Activated naive CD4-positive, alpha-beta T cell treated with anti-CD3 and anti-CD28 coated beads, Interleukin-2, amount 10 ng/mL, durations not matched to agents 7 days and 5 days (primary cell): ENCODE measurements at regions not wholly inside any gene's neighbourhood (a gene's known extent, or its start where the extent isn't known, plus 50 kb on each side); places are given as distances from the start of the nearest gene placed in this dataset.
A peak's percentile ranks its signal among the peaks of the same experiment; 100 is the strongest.

Experiments
- CTCF ChIA-PET: fragments of 350-600 bp; sonication (Branson Sonifier 250); formaldehyde crosslinking; loops from one replicate; lab custom pipeline; 2021; ENCODE audit warnings: antibody characterized with exemption; lab: Charles Lee
- DNase-seq: peaks from one replicate; pipeline ENCODE4 v3.0.0-alpha.2; 2020
- H3K27ac Mint-ChIP-seq: one replicate; pipeline ENCODE4 v1.8.0; 2021; ENCODE audit warnings: mild to moderate bottlenecking, moderate library complexity, mixed read lengths
- H3K27me3 Mint-ChIP-seq: one replicate; pipeline ENCODE4 v1.8.0; 2021; ENCODE audit warnings: mild to moderate bottlenecking, mixed read lengths
- H3K36me3 Mint-ChIP-seq: one replicate; pipeline ENCODE4 v1.8.0; 2021; ENCODE audit warnings: mixed read lengths
- H3K4me1 Mint-ChIP-seq: one replicate; pipeline ENCODE4 v1.8.0; 2021; ENCODE audit warnings: mixed read lengths
- H3K4me3 Mint-ChIP-seq: one replicate; pipeline ENCODE4 v1.8.0; 2021; ENCODE audit warnings: mild to moderate bottlenecking, moderate library complexity, mixed read lengths
- H3K9me3 Mint-ChIP-seq: one replicate; pipeline ENCODE4 v1.8.0; 2021; ENCODE audit warnings: mixed read lengths

- no peak for DNase-seq
- CTCF ChIA-PET: no interaction called here
- H3K36me3 Mint-ChIP-seq: no peaks in the 10 kb centered on the region
- H3K27ac Mint-ChIP-seq: no peak overlapping the region
- no peaks in the 10 kb centered on the region for H3K9me3 Mint-ChIP-seq
- no peaks in the 10 kb centered on the region for H3K27me3 Mint-ChIP-seq
- H3K4me1 Mint-ChIP-seq: no peaks in the 10 kb centered on the region
- no peak overlapping the region for H3K4me3 Mint-ChIP-seq
These were observed 402.8 kb upstream of the PODXL start for GRCh38 chr7:131959106-131959812.

DNA sequence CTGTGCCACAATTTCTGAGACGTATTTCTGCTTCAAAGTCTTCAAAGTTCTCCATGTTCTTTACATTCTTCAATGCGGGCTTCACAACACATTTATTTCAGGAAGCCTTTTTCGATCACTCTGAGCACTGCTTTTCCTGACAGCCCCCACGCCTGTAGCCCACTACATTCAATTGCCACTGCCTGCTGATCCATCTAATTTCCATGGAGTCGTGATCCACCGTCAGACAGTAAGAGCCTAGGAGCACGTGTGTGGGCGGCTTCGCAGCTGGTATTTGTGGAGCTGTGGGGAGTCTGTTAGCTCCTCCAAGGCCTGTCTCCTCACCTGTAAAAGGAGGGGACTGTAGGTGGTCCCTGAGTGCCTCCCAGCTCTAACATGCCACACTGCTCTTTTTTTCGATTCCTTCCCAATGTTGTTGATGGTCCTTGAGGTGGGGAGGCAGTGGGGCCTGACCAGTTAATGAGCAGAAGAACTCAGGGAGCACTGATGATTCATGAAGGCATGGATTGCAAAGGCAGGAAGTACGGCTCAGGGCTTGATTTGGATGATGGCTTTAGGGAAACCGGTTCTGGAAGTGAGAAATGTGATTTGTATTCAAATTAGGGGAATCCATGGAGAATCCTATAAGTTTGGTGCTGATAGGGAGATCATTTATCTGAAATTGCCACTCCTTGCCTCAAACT, 401.1 kb upstream of the PODXL start:
- Mint-ChIP-seq H3K4me3 (no peak overlapping the region), H3K9me3 (no peaks in the 10 kb centered on the region)
- no peak for DNase-seq

DNA sequence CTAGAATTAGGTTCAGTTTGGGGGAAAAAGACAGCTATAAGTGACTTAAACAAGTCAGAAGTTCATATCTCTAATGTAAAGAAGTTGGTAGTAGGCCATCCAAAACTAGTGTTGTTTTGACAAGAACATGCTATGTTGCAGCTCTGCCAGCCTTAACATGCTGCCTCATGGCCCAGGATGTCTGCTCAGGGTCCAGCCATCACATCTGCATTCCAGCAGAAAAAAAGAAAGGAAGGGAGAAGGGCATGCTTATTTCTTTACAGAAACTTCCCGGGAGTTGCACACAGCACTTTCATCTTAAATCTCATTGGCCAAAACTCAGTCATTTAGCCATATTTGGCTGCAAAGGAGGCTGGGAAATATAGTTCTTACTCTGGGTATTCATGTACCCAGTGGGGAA, 400.4 kb upstream of the PODXL start:
- DNase-seq: no peak
- CTCF ChIA-PET: no interaction called here
- no peaks in the 10 kb centered on the region for H3K27me3 Mint-ChIP-seq
- no peak overlapping the region for H3K27ac Mint-ChIP-seq
- no peaks in the 10 kb centered on the region for H3K9me3 Mint-ChIP-seq
- H3K4me3 Mint-ChIP-seq: no peak overlapping the region
- no peaks in the 10 kb centered on the region for H3K4me1 Mint-ChIP-seq
- no peaks in the 10 kb centered on the region for H3K36me3 Mint-ChIP-seq

More for the DNA sequence above, 401.1 kb upstream of the PODXL start:
- H3K27me3 Mint-ChIP-seq: no peaks in the 10 kb centered on the region
- H3K36me3 Mint-ChIP-seq: no peaks in the 10 kb centered on the region
- no peak overlapping the region for H3K27ac Mint-ChIP-seq
- CTCF ChIA-PET: no interaction called here
- no peaks in the 10 kb centered on the region for H3K4me1 Mint-ChIP-seq

- Mint-ChIP-seq H3K36me3 (no peaks in the 10 kb centered on the region), H3K27me3 (no peaks in the 10 kb centered on the region), H3K9me3 (no peaks in the 10 kb centered on the region), H3K27ac (no peak overlapping the region), H3K4me1 (no peaks in the 10 kb centered on the region), H3K4me3 (no peak overlapping the region)
- no peak for DNase-seq
- CTCF ChIA-PET: interaction anchor here (1.0 kb wide), 1 partner anchor 10 kb away, joined by 3 read pairs; no protein-coding TSS in a partner anchor
These were observed 399.3 kb upstream of the PODXL start for GRCh38 chr7:131955679-131956078.

DNA sequence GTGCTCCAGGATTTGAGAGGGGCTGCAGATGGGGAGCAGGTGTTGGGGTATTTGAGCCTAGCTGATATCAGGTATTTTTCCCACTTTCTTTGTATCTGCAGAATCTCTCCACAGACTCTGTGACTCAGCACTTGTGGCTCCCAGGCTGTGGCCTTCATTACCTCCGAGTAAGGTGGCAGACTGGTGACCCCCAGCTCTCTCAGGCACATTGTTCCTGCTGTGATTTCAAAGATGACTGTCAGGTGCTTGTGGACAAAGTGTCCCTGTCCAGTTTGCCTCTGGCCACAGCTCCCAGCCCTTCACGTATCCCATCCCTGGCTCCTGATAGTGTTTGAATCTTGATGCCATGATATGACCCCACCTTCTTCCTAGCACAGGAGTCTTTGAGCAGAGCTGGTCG, 396.8 kb upstream of the PODXL start:
- Mint-ChIP-seq H3K9me3 (no peaks in the 10 kb centered on the region), H3K4me3 (no peak overlapping the region), H3K27ac (no peak overlapping the region), H3K27me3 (no peaks in the 10 kb centered on the region), H3K36me3 (no peaks in the 10 kb centered on the region), H3K4me1 (no peaks in the 10 kb centered on the region)
- CTCF ChIA-PET: no interaction called here
- no peak for DNase-seq

DNA sequence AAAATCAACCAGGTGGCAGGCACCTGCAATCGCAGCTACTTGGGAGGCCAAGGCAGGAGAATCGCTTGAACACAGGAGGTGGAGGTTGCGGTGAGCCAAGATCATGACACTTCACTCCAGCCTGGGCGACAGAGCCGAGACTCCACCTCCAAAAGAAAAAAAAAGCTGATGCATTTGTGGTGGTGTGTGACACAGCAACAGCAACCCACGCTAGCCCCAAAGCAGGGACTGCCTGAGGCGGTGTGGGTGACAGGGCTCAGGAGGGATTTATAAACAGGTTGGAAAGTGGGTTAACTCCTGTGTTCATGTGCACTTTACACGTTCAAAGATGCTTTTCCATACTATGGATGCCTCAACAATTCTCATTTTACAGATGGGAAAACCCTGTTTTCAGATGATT, 395.9 kb upstream of the PODXL start:
- Mint-ChIP-seq H3K27ac (no peak overlapping the region), H3K36me3 (no peaks in the 10 kb centered on the region), H3K4me3 (no peak overlapping the region), H3K4me1 (no peaks in the 10 kb centered on the region), H3K9me3 (no peaks in the 10 kb centered on the region), H3K27me3 (no peaks in the 10 kb centered on the region)
- no peak for DNase-seq
- CTCF ChIA-PET: no interaction called here

DNA sequence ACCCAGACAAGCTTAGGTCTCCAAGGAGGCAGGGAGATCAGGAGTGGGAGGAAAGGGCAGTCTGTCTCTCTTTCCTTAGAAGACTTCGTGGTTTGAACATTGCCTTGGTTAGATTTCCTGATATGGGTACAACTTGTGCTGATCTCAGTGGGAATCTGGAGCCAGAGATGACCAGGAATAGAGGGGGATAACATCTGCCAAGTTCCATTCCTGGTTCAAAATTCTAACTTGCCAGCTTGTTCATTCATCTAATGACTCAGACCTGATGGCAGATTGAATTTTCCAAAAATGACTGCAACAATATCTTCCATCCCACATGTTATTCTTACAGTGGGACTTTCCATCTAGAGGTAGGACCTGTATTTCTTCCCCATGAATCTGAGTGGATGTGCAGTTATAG, 394.3 kb upstream of the PODXL start:
- CTCF ChIA-PET: no interaction called here
- Mint-ChIP-seq H3K4me1 (no peaks in the 10 kb centered on the region), H3K4me3 (no peak overlapping the region), H3K27me3 (peaks cover 10% of the 10 kb centered on the region), H3K27ac (no peak overlapping the region), H3K9me3 (no peaks in the 10 kb centered on the region), H3K36me3 (no peaks in the 10 kb centered on the region)
- no peak for DNase-seq

DNA sequence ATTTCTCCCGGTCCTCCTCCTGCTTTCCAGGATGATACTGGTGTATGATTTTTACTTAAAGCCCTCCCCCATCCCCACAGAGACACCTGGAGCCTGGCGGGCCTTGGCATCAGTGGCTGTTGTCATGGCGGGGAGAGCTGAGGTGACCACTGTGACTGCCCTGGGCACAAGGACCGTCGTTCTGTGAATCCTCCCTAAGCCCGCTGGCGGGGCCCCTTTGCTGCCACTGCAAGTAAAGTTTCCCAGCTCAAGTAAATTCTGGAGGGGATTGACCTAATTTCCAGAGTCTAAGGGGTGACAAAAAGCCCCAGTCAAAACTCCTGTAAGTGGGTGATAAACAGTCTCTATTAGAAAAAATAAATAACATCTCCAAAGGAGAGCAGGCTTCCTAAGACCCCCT, 393.2 kb upstream of the PODXL start:
- Mint-ChIP-seq H3K27ac (no peak overlapping the region), H3K36me3 (no peaks in the 10 kb centered on the region), H3K4me1 (no peaks in the 10 kb centered on the region), H3K4me3 (no peak overlapping the region), H3K27me3 (peaks cover 21% of the 10 kb centered on the region), H3K9me3 (no peaks in the 10 kb centered on the region)
- CTCF ChIA-PET: interaction anchor here (0.9 kb wide), 1 partner anchor 631 kb away, joined by 3 read pairs; no protein-coding TSS in a partner anchor
- no peak for DNase-seq

DNA sequence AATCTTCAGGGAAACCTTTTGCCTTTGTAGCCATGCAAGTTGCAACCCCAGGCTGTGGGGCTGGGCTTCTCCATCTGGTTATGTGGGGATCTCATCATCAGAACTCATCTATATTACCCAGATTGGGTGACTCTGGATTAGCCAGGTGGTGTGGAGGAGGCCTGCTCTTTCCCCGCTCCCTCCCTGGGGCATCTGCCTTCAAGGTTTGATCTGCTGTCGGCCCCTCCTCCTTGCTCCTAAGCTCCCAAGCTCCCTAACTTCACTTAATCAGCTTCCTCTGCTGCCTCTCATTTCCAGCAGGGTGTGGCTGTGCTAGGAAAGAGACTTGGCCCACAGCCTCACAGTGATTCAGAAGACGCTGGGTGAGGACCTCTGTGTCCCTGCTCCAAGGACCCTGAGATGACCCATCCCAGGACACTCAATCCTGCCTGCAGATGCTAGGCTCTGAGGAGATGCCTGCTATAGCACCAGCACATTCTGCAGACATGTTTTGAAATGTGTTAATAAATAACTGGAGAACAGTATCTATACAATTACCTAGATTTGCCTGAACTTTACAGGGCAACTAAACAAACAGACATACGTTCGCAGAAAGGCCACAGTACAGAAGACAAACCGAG, 392.1 kb upstream of the PODXL start:
- Mint-ChIP-seq H3K4me3 (no peak overlapping the region), H3K36me3 (no peaks in the 10 kb centered on the region), H3K4me1 (no peaks in the 10 kb centered on the region), H3K27me3 (peaks cover 25% of the 10 kb centered on the region), H3K27ac (no peak overlapping the region), H3K9me3 (no peaks in the 10 kb centered on the region)
- no peak for DNase-seq
- CTCF ChIA-PET: no interaction called here

GRCh38 chr7:131947661-131948060, 391.2 kb upstream of the PODXL start:
- Mint-ChIP-seq H3K36me3 (no peaks in the 10 kb centered on the region), H3K27ac (no peak overlapping the region), H3K4me1 (no peaks in the 10 kb centered on the region), H3K9me3 (no peaks in the 10 kb centered on the region), H3K4me3 (no peak overlapping the region), H3K27me3 (peaks cover 29% of the 10 kb centered on the region)
- CTCF ChIA-PET: interaction anchor here (1.0 kb wide), 2 partner anchors 17 to 633 kb away, joined by 3 to 5 read pairs; no protein-coding TSS in a partner anchor
- DNase-seq: no peak

DNA sequence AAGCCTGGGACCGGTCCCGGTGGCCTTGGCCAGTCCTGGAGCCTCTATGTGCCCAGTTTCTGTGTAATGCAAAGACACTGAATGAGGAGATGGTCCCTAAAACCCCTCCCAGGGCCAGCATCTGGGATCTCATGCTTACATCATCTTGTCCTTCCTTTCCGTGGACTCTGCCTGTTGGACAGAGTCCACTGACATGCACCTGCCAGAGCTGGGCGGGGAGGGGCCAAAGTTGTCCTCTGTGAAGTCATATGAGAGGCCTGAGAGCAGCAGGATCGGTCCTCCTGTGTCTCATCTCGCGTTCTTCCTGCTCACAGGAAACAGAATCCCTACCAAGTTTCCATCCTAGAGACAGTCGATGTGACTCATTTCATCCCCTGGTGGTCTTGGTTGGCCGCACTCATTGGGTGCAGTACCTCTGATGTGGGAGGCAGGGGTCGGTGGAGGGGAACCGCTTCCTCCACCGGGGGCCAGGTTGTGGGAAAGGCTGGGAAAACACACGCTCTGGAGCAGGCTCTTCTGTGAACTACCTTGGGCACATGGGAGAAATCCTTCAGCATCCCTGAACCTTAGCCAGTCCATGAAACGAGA, 389.6 kb upstream of the PODXL start:
- peaks cover 29% of the 10 kb centered on the region for H3K27me3 Mint-ChIP-seq
- no peak for DNase-seq
- no peaks in the 10 kb centered on the region for H3K9me3 Mint-ChIP-seq
- no peak overlapping the region for H3K27ac Mint-ChIP-seq
- CTCF ChIA-PET: interaction anchor here (0.7 to 1.6 kb wide), 3 partner anchors 10 to 1489 kb away, joined by 3 to 6 read pairs (median 4); no protein-coding TSS in a partner anchor
- no peaks in the 10 kb centered on the region for H3K4me1 Mint-ChIP-seq
- H3K4me3 Mint-ChIP-seq: no peak overlapping the region
- no peaks in the 10 kb centered on the region for H3K36me3 Mint-ChIP-seq

DNA sequence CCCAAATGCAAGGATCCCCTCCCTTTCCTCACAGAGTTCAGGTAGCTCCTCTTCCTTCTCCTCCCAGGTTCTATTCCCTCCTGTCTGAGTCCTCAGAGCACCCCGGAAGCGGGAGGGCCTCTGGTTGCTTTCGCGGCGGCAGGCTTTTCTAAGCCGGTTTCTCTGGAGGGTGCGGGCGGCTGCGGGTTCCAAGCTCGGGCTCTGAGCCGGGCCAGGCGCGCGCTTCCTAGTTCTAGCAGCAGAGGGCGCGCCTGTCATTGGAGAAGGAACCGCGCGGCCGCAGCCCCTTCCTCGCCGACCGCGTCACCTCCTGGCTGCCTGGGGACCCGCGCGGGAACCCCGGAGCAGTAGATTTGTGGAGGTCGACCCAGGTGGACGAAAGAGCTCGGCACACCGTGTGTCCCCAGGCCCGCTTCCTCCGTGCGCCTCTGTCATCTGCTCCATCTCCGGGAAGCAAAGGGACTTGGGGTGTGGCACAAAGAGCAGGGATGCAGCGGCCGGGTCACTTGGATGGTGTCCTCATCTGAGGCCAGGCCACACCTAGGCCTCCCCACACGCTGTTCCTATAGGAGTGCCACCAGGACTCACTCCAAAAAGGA, 389.0 kb upstream of the PODXL start:
- no peaks in the 10 kb centered on the region for H3K9me3 Mint-ChIP-seq
- DNase-seq: peak; percentile 61
- no peak overlapping the region for H3K4me3 Mint-ChIP-seq
- H3K27ac Mint-ChIP-seq: no peak overlapping the region
- CTCF ChIA-PET: interaction anchor here (0.6 to 1.6 kb wide), 7 partner anchors 10 to 1490 kb away, joined by 3 to 10 read pairs (median 3); no protein-coding TSS in a partner anchor
- H3K36me3 Mint-ChIP-seq: no peaks in the 10 kb centered on the region
- H3K4me1 Mint-ChIP-seq: no peaks in the 10 kb centered on the region
- peaks cover 29% of the 10 kb centered on the region for H3K27me3 Mint-ChIP-seq

GRCh38 chr7:131944556-131945069, 388.2 kb upstream of the PODXL start:
- Mint-ChIP-seq H3K27ac (no peak overlapping the region), H3K9me3 (no peaks in the 10 kb centered on the region), H3K4me3 (no peak overlapping the region), H3K27me3 (peaks cover 29% of the 10 kb centered on the region), H3K36me3 (no peaks in the 10 kb centered on the region), H3K4me1 (no peaks in the 10 kb centered on the region)
- CTCF ChIA-PET: interaction anchor here (0.8 to 1.6 kb wide), 4 partner anchors 11 to 636 kb away, joined by 3 to 10 read pairs (median 4); no protein-coding TSS in a partner anchor
- DNase-seq: no peak

DNA sequence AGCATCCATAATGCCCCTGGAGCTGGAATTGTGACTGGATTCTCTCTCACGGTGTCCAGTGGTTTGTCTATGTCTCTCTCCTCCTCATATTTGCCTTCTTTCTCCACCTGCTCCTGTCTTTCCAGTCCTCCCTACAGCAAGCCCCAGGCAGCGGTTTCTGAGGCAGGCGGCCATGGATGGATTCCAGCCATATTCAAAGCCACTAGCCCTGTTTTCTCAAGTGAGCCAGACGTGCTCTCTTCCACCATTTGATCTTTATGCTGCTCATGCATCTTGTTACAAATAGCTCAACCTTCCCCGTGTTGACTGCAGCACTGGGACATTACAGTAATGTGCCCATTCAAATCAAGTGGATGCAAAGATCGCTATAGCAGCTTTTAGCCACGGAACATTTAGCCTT, 387.2 kb upstream of the PODXL start:
- H3K27ac Mint-ChIP-seq: no peak overlapping the region
- H3K36me3 Mint-ChIP-seq: no peaks in the 10 kb centered on the region
- no peaks in the 10 kb centered on the region for H3K4me1 Mint-ChIP-seq
- H3K9me3 Mint-ChIP-seq: no peaks in the 10 kb centered on the region
- peaks cover 29% of the 10 kb centered on the region for H3K27me3 Mint-ChIP-seq
- no peak overlapping the region for H3K4me3 Mint-ChIP-seq
- CTCF ChIA-PET: interaction anchor here (1.2 kb wide), 1 partner anchor 637 kb away, joined by 4 read pairs; no protein-coding TSS in a partner anchor
- no peak for DNase-seq
